Keratinocyte (primary cell): ENCODE measurements at regions not wholly inside any gene's neighbourhood (a gene's known extent, or its start where the extent isn't known, plus 50 kb on each side); places are given as distances from the start of the nearest gene placed in this dataset.

Experiments used
- DNase-seq: peaks from one replicate; pipeline ENCODE4 v3.0.0-alpha.2; 2011; ENCODE audit warnings: low read depth, missing footprints, low spot score
- FAIRE-seq: peaks from 2 replicates; lab custom pipeline; 2011; peaks lifted over from hg19 to GRCh38; lab: Jason Lieb, UNC
- H2AFZ ChIP-seq: 2 replicates; pipeline ENCODE4 v1.6.0; 2012; ENCODE audit warnings: low read length, control low read depth, inconsistent platforms; ENCODE audit not compliant: control insufficient read depth
- H3K27ac ChIP-seq: 2 replicates; pipeline ENCODE4 v1.5.1; 2011; ENCODE audit warnings: low read length; ENCODE audit not compliant: control insufficient read depth, insufficient read depth
- H3K27me3 ChIP-seq: 3 replicates; pipeline ENCODE4 v1.6.0; 2011; ENCODE audit warnings: low read length; ENCODE audit not compliant: control insufficient read depth, insufficient read depth; ENCODE audit errors: extremely low read depth
- H3K36me3 ChIP-seq, 2 experiments: 2 replicates in 1 of 2; 3 replicates in 1 of 2; pipeline ENCODE4 v1.5.1; 2011; ENCODE audit warnings: low read length in 2 of 2, mild to moderate bottlenecking in 1 of 2; ENCODE audit not compliant: control insufficient read depth in 2 of 2, insufficient read depth in 2 of 2; ENCODE audit errors: extremely low read depth in 1 of 2
- H3K4me1 ChIP-seq: 3 replicates; pipeline ENCODE4 v1.5.1; 2011; ENCODE audit warnings: low read length; ENCODE audit not compliant: control insufficient read depth, insufficient read depth; ENCODE audit errors: extremely low read depth
- H3K4me2 ChIP-seq: 3 replicates; pipeline ENCODE4 v1.6.0; 2011; ENCODE audit warnings: low read depth, low read length; ENCODE audit not compliant: control insufficient read depth, insufficient read depth; ENCODE audit errors: extremely low read depth
- H3K4me3 ChIP-seq, 3 experiments: fragments of 200-600 bp in 1 of 3; sonication (generic) in 1 of 3; 2 replicates in 2 of 3; 3 replicates in 1 of 3; pipeline ENCODE4 v1.5.1; 2011 to 2016; ENCODE audit warnings: low read length in 3 of 3, mild to moderate bottlenecking in 3 of 3, control low read depth in 2 of 3, inconsistent platforms in 1 of 3, low read depth in 1 of 3, mixed read lengths in 1 of 3, mixed run types in 1 of 3, moderate library complexity in 1 of 3; ENCODE audit not compliant: control insufficient read depth in 2 of 3, insufficient read depth in 2 of 3; ENCODE audit errors: extremely low read depth in 1 of 3
- H3K79me2 ChIP-seq: 2 replicates; pipeline ENCODE4 v1.6.0; 2012; ENCODE audit warnings: low read length; ENCODE audit not compliant: control insufficient read depth, insufficient read depth
- H3K9ac ChIP-seq: 3 replicates; pipeline ENCODE4 v1.6.0; 2011; ENCODE audit warnings: low read length; ENCODE audit not compliant: control insufficient read depth, insufficient read depth; ENCODE audit errors: extremely low read depth
- H3K9me1 ChIP-seq: 3 replicates; pipeline ENCODE4 v1.6.0; 2011; ENCODE audit warnings: low read length; ENCODE audit not compliant: control insufficient read depth, insufficient read depth; ENCODE audit errors: extremely low read depth
- H3K9me3 ChIP-seq: 2 replicates; pipeline ENCODE4 v1.5.1; 2012; ENCODE audit warnings: low read depth, low read length; ENCODE audit not compliant: control insufficient read depth
- H4K20me1 ChIP-seq: 3 replicates; pipeline ENCODE4 v1.6.0; 2011; ENCODE audit warnings: low read length; ENCODE audit not compliant: control insufficient read depth, insufficient read depth; ENCODE audit errors: extremely low read depth
- EZH2 ChIP-seq: IDR thresholded peaks from one replicate; pipeline ENCODE4 v1.6.1; 2012; ENCODE audit warnings: inconsistent platforms, mild to moderate bottlenecking, low read length, moderate library complexity
- dilution Hi-C: fragments of 300-500 bp; cut with MboI; formaldehyde crosslinking; loops from one replicate; pipeline ENCODE4 v1.7.0; 2020; ENCODE audit warnings: low sequenced_read_pairs; ENCODE audit not compliant: extremely low pct_ligation_motif_present
- TF ChIP-seq, protein P1 (sequence below), 3 experiments: IDR thresholded peaks in 1 of 3; conservative IDR thresholded peaks in 1 of 3; optimal IDR thresholded peaks in 1 of 3; 2 replicates in 2 of 3; 3 replicates in 1 of 3; pipeline versions ENCODE3 to v1.5.1; 2011; ENCODE audit warnings: low read length in 3 of 3, mild to moderate bottlenecking in 3 of 3, moderate library complexity in 2 of 3, control low read depth in 1 of 3, inconsistent platforms in 1 of 3; ENCODE audit not compliant: insufficient read depth in 2 of 3; ENCODE audit errors: extremely low read depth in 1 of 3

DNA sequence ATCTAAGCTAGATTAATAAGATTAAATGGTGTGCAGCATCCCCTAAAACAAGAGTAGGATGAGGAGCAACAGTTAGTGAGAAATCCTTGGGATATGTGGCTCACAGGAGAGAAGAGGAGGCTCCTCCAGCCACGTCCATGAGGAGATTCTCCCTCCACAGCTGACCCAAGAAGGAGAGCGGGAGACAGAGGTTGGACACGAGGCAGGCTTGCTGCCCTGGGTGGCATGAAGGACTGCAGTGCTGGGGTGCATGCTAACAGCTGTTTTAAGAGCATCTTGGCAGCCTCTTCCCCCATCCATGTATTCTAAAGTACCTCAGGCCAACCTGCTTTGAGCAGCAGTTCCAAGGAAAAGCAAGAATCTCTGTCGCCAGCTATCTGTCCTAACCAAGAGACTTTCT lies 284.4 kb upstream of the B3GAT1 start:
- Histone ChIP-seq H3K27ac (no peak overlapping the region), H3K9ac (no peak overlapping the region), H3K4me2 (no peak overlapping the region), H3K36me3 (no peaks in the 10 kb centered on the region), H3K79me2 (no peaks in the 10 kb centered on the region), H3K4me3 (no peak overlapping the region), H3K9me3 (peaks cover 3% of the 10 kb centered on the region), H3K4me1 (no peaks in the 10 kb centered on the region), H3K9me1 (no peaks in the 10 kb centered on the region), H3K27me3 (no peaks in the 10 kb centered on the region), H2AFZ (no peak overlapping the region), H4K20me1 (no peaks in the 10 kb centered on the region)
- DNase-seq (no peak), FAIRE-seq (no peak)
- no peak for TF ChIP-seq EZH2
- TF ChIP-seq, protein P1, sequence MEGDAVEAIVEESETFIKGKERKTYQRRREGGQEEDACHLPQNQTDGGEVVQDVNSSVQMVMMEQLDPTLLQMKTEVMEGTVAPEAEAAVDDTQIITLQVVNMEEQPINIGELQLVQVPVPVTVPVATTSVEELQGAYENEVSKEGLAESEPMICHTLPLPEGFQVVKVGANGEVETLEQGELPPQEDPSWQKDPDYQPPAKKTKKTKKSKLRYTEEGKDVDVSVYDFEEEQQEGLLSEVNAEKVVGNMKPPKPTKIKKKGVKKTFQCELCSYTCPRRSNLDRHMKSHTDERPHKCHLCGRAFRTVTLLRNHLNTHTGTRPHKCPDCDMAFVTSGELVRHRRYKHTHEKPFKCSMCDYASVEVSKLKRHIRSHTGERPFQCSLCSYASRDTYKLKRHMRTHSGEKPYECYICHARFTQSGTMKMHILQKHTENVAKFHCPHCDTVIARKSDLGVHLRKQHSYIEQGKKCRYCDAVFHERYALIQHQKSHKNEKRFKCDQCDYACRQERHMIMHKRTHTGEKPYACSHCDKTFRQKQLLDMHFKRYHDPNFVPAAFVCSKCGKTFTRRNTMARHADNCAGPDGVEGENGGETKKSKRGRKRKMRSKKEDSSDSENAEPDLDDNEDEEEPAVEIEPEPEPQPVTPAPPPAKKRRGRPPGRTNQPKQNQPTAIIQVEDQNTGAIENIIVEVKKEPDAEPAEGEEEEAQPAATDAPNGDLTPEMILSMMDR (optimal IDR thresholded peaks at IDR 0.05 in 1 of 3, IDR thresholded peaks at IDR 0.05 in 1 of 3, conservative IDR thresholded peaks at IDR 0.05 in 1 of 3; ENCODE audit: extremely low read depth in 1 of 3, insufficient read depth in 2 of 3, low read length in 3 of 3): no peak
- dilution Hi-C loops: no loop called here

DNA sequence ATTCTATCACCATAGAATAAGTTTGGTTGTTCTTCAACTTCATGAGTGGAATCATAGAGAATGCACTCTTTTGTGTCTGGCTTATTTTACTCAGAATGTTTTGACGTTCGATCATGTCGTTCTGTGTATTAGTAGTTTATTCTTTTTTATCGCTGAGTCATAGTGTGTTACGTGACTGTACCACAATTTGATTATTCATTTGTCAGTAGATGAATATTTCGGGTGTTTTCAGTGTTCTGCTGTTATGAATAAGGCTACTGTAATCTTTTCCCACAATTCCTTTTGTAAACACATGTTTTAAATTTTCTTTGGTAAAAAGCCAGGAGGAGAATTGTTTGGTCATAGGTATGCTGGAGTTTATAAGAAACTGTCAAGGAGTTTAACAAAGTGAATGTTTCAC lies 279.9 kb upstream of the B3GAT1 start:
- Histone ChIP-seq H3K9me3 (no peaks in the 10 kb centered on the region), H3K79me2 (no peaks in the 10 kb centered on the region), H3K4me1 (no peaks in the 10 kb centered on the region), H3K9me1 (no peaks in the 10 kb centered on the region), H2AFZ (no peak overlapping the region), H3K9ac (no peak overlapping the region), H3K36me3 (no peaks in the 10 kb centered on the region), H3K27me3 (no peaks in the 10 kb centered on the region), H3K4me2 (no peak overlapping the region), H3K4me3 (no peak overlapping the region), H3K27ac (no peak overlapping the region), H4K20me1 (no peaks in the 10 kb centered on the region)
- no peak for FAIRE-seq
- no peak for DNase-seq
- dilution Hi-C loops: no loop called here
- TF ChIP-seq, protein P1 (optimal IDR thresholded peaks at IDR 0.05 in 1 of 3, IDR thresholded peaks at IDR 0.05 in 1 of 3, conservative IDR thresholded peaks at IDR 0.05 in 1 of 3; ENCODE audit: extremely low read depth in 1 of 3, insufficient read depth in 2 of 3, low read length in 3 of 3): no peak
- TF ChIP-seq EZH2: no peak
